ENCODE measurements at regions not wholly inside any gene's neighbourhood (a gene's known extent, or its start where the extent isn't known, plus 50 kb on each side); places are given as distances from the start of the nearest gene placed in this dataset.

GRCh38 chr12:33602515-33602914 is 162.9 kb upstream of the SYT10 start:
- no peaks in the 10 kb centered on the region for H3K4me1 ChIP-seq (ENCODE audit: insufficient read depth, low read length, poor library complexity, severe bottlenecking)
- no peak overlapping the region for H3K4me3 ChIP-seq (ENCODE audit: low read length, poor library complexity, severe bottlenecking)
- H3K36me3 ChIP-seq (ENCODE audit: insufficient read depth, low read length): no peaks in the 10 kb centered on the region
- H3K9me3 ChIP-seq (ENCODE audit: insufficient read depth, low read depth, low read length): no peaks in the 10 kb centered on the region
- no peak for TF ChIP-seq EZH2phosphoT487 (IDR thresholded peaks at IDR 0.05; ENCODE audit: borderline replicate concordance)
- TF ChIP-seq CTCF (conservative IDR thresholded peaks at IDR 0.05; ENCODE audit: low read length): no peak
- no peaks in the 10 kb centered on the region for H4K20me1 ChIP-seq (ENCODE audit: insufficient read depth, low read length, poor library complexity, severe bottlenecking)
- no peaks in the 10 kb centered on the region for H3K9me2 ChIP-seq (replicated peaks; ENCODE audit: low read depth, low read length)
- no peaks in the 10 kb centered on the region for H3K27me3 ChIP-seq (ENCODE audit: insufficient read depth, low read length, poor library complexity, severe bottlenecking)
- H3K4me2 ChIP-seq (ENCODE audit: low read depth, low read length, poor library complexity, severe bottlenecking): no peak overlapping the region
- no peak overlapping the region for H2AFZ ChIP-seq (ENCODE audit: low read length)
- H3K9ac ChIP-seq (ENCODE audit: low read depth, low read length, poor library complexity, severe bottlenecking): no peak overlapping the region
- H3F3A ChIP-seq (ENCODE audit: low read depth): no peaks in the 10 kb centered on the region
- no peaks in the 10 kb centered on the region for H3K79me2 ChIP-seq (ENCODE audit: insufficient read depth, low read length)

GRCh38 chr12:33605757-33606156 is 166.1 kb upstream of the SYT10 start:
- Histone ChIP-seq H3F3A (ENCODE audit: low read depth) (no peaks in the 10 kb centered on the region), H4K20me1 (ENCODE audit: insufficient read depth, low read length, poor library complexity, severe bottlenecking) (no peaks in the 10 kb centered on the region), H3K9ac (ENCODE audit: low read depth, low read length, poor library complexity, severe bottlenecking) (no peak overlapping the region), H3K9me2 (replicated peaks; ENCODE audit: low read depth, low read length) (no peaks in the 10 kb centered on the region), H3K79me2 (ENCODE audit: insufficient read depth, low read length) (no peaks in the 10 kb centered on the region), H3K36me3 (ENCODE audit: insufficient read depth, low read length) (no peaks in the 10 kb centered on the region), H3K27me3 (ENCODE audit: insufficient read depth, low read length, poor library complexity, severe bottlenecking) (no peaks in the 10 kb centered on the region), H3K4me2 (ENCODE audit: low read depth, low read length, poor library complexity, severe bottlenecking) (no peak overlapping the region), H3K4me1 (ENCODE audit: insufficient read depth, low read length, poor library complexity, severe bottlenecking) (no peaks in the 10 kb centered on the region), H3K9me3 (ENCODE audit: insufficient read depth, low read depth, low read length) (no peaks in the 10 kb centered on the region), H2AFZ (ENCODE audit: low read length) (no peak overlapping the region), H3K4me3 (ENCODE audit: low read length, poor library complexity, severe bottlenecking) (no peak overlapping the region)
- TF ChIP-seq EZH2phosphoT487 (IDR thresholded peaks at IDR 0.05; ENCODE audit: borderline replicate concordance) (no peak), CTCF (conservative IDR thresholded peaks at IDR 0.05; ENCODE audit: low read length) (0 out of 2 replicates have a peak, but pooled peaks have one; percentile 10)

- no peaks in the 10 kb centered on the region for H3K9me3 ChIP-seq (ENCODE audit: insufficient read depth, low read depth, low read length)
- H3K36me3 ChIP-seq (ENCODE audit: insufficient read depth, low read length): no peaks in the 10 kb centered on the region
- H4K20me1 ChIP-seq (ENCODE audit: insufficient read depth, low read length, poor library complexity, severe bottlenecking): no peaks in the 10 kb centered on the region
- no peaks in the 10 kb centered on the region for H3K9me2 ChIP-seq (replicated peaks; ENCODE audit: low read depth, low read length)
- H3F3A ChIP-seq (ENCODE audit: low read depth): no peaks in the 10 kb centered on the region
- no peaks in the 10 kb centered on the region for H3K79me2 ChIP-seq (ENCODE audit: insufficient read depth, low read length)
- no peak overlapping the region for H3K4me2 ChIP-seq (ENCODE audit: low read depth, low read length, poor library complexity, severe bottlenecking)
- no peak overlapping the region for H3K9ac ChIP-seq (ENCODE audit: low read depth, low read length, poor library complexity, severe bottlenecking)
- no peaks in the 10 kb centered on the region for H3K27me3 ChIP-seq (ENCODE audit: insufficient read depth, low read length, poor library complexity, severe bottlenecking)
- no peak overlapping the region for H2AFZ ChIP-seq (ENCODE audit: low read length)
- no peaks in the 10 kb centered on the region for H3K4me1 ChIP-seq (ENCODE audit: insufficient read depth, low read length, poor library complexity, severe bottlenecking)
- no peak for TF ChIP-seq EZH2phosphoT487 (IDR thresholded peaks at IDR 0.05; ENCODE audit: borderline replicate concordance)
- no peak overlapping the region for H3K4me3 ChIP-seq (ENCODE audit: low read length, poor library complexity, severe bottlenecking)
These were observed 170.3 kb upstream of the SYT10 start for GRCh38 chr12:33609910-33610309.

GRCh38 chr12:33614630-33615029 is 175.0 kb upstream of the SYT10 start:
- Histone ChIP-seq H3K4me2 (ENCODE audit: low read depth, low read length, poor library complexity, severe bottlenecking) (no peak overlapping the region), H3K9ac (ENCODE audit: low read depth, low read length, poor library complexity, severe bottlenecking) (no peak overlapping the region), H3K9me2 (replicated peaks; ENCODE audit: low read depth, low read length) (no peaks in the 10 kb centered on the region), H3K9me3 (ENCODE audit: insufficient read depth, low read depth, low read length) (no peaks in the 10 kb centered on the region; the same call in 1 of the 2 replicates), H3K4me1 (ENCODE audit: insufficient read depth, low read length, poor library complexity, severe bottlenecking) (no peaks in the 10 kb centered on the region), H3K79me2 (ENCODE audit: insufficient read depth, low read length) (no peaks in the 10 kb centered on the region), H2AFZ (ENCODE audit: low read length) (no peak overlapping the region), H3F3A (ENCODE audit: low read depth) (no peaks in the 10 kb centered on the region), H3K4me3 (ENCODE audit: low read length, poor library complexity, severe bottlenecking) (no peak overlapping the region), H3K36me3 (ENCODE audit: insufficient read depth, low read length) (no peaks in the 10 kb centered on the region), H4K20me1 (ENCODE audit: insufficient read depth, low read length, poor library complexity, severe bottlenecking) (no peaks in the 10 kb centered on the region), H3K27me3 (ENCODE audit: insufficient read depth, low read length, poor library complexity, severe bottlenecking) (no peaks in the 10 kb centered on the region)
- TF ChIP-seq CTCF (conservative IDR thresholded peaks at IDR 0.05; ENCODE audit: low read length) (no peak), EZH2phosphoT487 (IDR thresholded peaks at IDR 0.05; ENCODE audit: borderline replicate concordance) (no peak)

Measured in Loucy (cell line).